Endothelial cell of umbilical vein (primary cell): ENCODE measurements at regions not wholly inside any gene's neighbourhood (a gene's known extent, or its start where the extent isn't known, plus 50 kb on each side); places are given as distances from the start of the nearest gene placed in this dataset.

Source experiments
- BruUV-seq: library from RNA; stranded (reverse); fragments of 400-500 nt; replicated peaks from 2 replicates; lab custom pipeline; 2021; lab: Mats Ljungman, UMichigan
- CTCF ChIA-PET: fragments of 300-600, 350-600 bp; sonication (Branson Sonifier 250); formaldehyde crosslinking; loops from one replicate; lab custom pipeline; 2021; ENCODE audit warnings: antibody characterized with exemption, inconsistent platforms; lab: Charles Lee
- POLR2A ChIA-PET: fragments of 300-600, 350-600 bp; sonication (Branson Sonifier 250); formaldehyde crosslinking; loops from one replicate; lab custom pipeline; 2021; ENCODE audit warnings: antibody characterized with exemption, inconsistent platforms; lab: Charles Lee
- DNase-seq: peaks from one replicate; pipeline ENCODE4 v3.0.0-alpha.2; 2011; ENCODE audit warnings: low read depth, low spot score
- FAIRE-seq: peaks from 2 replicates; lab custom pipeline; 2011; peaks lifted over from hg19 to GRCh38; lab: Jason Lieb, UNC
- H2AFZ ChIP-seq: 2 replicates; pipeline ENCODE4 v1.6.0; 2012; ENCODE audit warnings: low read depth, low read length, control low read depth, inconsistent platforms
- H3K27ac ChIP-seq: 2 replicates; pipeline ENCODE4 v1.5.1; 2011; ENCODE audit warnings: low read depth, mild to moderate bottlenecking, control low read depth, low read length, moderate library complexity; ENCODE audit not compliant: insufficient read depth
- H3K27me3 ChIP-seq, 2 experiments: 2 replicates each; pipeline versions ENCODE4 v1.6.0 to v1.6.1; 2011; ENCODE audit warnings: low read length in 2 of 2, mixed read lengths in 1 of 2; ENCODE audit not compliant: control insufficient read depth in 2 of 2, insufficient read depth in 2 of 2
- H3K36me3 ChIP-seq, 2 experiments: 2 replicates in 1 of 2; 3 replicates in 1 of 2; pipeline ENCODE4 v1.5.1; 2011; ENCODE audit warnings: low read length in 2 of 2, mild to moderate bottlenecking in 1 of 2, moderate library complexity in 1 of 2; ENCODE audit not compliant: control insufficient read depth in 2 of 2, insufficient read depth in 2 of 2; ENCODE audit errors: extremely low read depth in 1 of 2
- H3K4me1 ChIP-seq: 3 replicates; pipeline ENCODE4 v1.5.1; 2011; ENCODE audit warnings: mild to moderate bottlenecking, low read length; ENCODE audit not compliant: control insufficient read depth, insufficient read depth; ENCODE audit errors: extremely low read depth
- H3K4me2 ChIP-seq: 2 replicates; pipeline ENCODE4 v1.6.1; 2011; ENCODE audit warnings: low read length, control low read depth, mixed read lengths; ENCODE audit not compliant: insufficient read depth
- H3K4me3 ChIP-seq, 3 experiments: fragments of 200-600 bp in 1 of 3; sonication (generic), shearing (Covaris generic) in 1 of 3; replicated peaks in 1 of 3; 2 replicates each; pipeline ENCODE4 v1.5.1; 2011 to 2016; ENCODE audit warnings: control low read depth in 3 of 3, low read length in 3 of 3, mild to moderate bottlenecking in 2 of 3, inconsistent platforms in 1 of 3, low read depth in 1 of 3, moderate library complexity in 1 of 3; ENCODE audit not compliant: insufficient read depth in 1 of 3
- H3K79me2 ChIP-seq: 2 replicates; pipeline ENCODE4 v1.6.0; 2012; ENCODE audit warnings: low read length, inconsistent platforms; ENCODE audit not compliant: control insufficient read depth, insufficient read depth
- H3K9ac ChIP-seq: replicated peaks from 2 replicates; pipeline ENCODE3; 2011; ENCODE audit warnings: low read length, control low read depth; ENCODE audit not compliant: insufficient read depth; ENCODE audit errors: extremely low read depth
- H3K9me1 ChIP-seq: replicated peaks from 3 replicates; pipeline ENCODE4 v1.6.0; 2011; ENCODE audit warnings: mild to moderate bottlenecking, low read length; ENCODE audit not compliant: control insufficient read depth, insufficient read depth; ENCODE audit errors: extremely low read depth
- H3K9me3 ChIP-seq: replicated peaks from 2 replicates; pipeline ENCODE4 v1.5.1; 2012; ENCODE audit warnings: low read length, inconsistent platforms; ENCODE audit not compliant: control insufficient read depth, insufficient read depth
- H4K20me1 ChIP-seq: replicated peaks from 2 replicates; pipeline ENCODE3; 2011; ENCODE audit warnings: mild to moderate bottlenecking, low read length; ENCODE audit not compliant: control insufficient read depth, insufficient read depth; ENCODE audit errors: extremely low read depth
- CTCF ChIP-seq, 2 donors: IDR thresholded peaks; 1 replicate in 1 of 2; 2 replicates in 1 of 2; pipeline ENCODE4 v1.5.1; 2011; ENCODE audit warnings: low read length in 2 of 2, mild to moderate bottlenecking in 2 of 2, moderate library complexity in 2 of 2, control low read depth in 1 of 2, inconsistent platforms in 1 of 2, low read depth in 1 of 2; ENCODE audit not compliant: insufficient read depth in 1 of 2; ENCODE audit errors: extremely low read depth in 1 of 2
- EZH2 ChIP-seq: IDR thresholded peaks from 2 replicates; pipeline ENCODE4 v1.6.1; 2012; ENCODE audit warnings: borderline replicate concordance, low read depth, mild to moderate bottlenecking, moderate library complexity, low read length, inconsistent platforms; ENCODE audit not compliant: severe bottlenecking
- FOS ChIP-seq: IDR thresholded peaks from 2 replicates; pipeline ENCODE4 v1.6.1; 2011; ENCODE audit warnings: mild to moderate bottlenecking, low read length, moderate library complexity, borderline replicate concordance; ENCODE audit not compliant: insufficient read depth
- GATA2 ChIP-seq: IDR thresholded peaks from 2 replicates; pipeline ENCODE4 v1.7.0; 2011; ENCODE audit warnings: low read depth, mild to moderate bottlenecking, moderate library complexity, mixed read lengths, low read length; ENCODE audit not compliant: insufficient read length, insufficient read depth
- JUN ChIP-seq: IDR thresholded peaks from 2 replicates; pipeline ENCODE4 v1.6.1; 2011; ENCODE audit warnings: borderline replicate concordance, low read depth; ENCODE audit not compliant: insufficient read length, insufficient read depth
- MAX ChIP-seq: IDR thresholded peaks from 2 replicates; pipeline ENCODE4 v1.6.1; 2011; ENCODE audit not compliant: insufficient read depth, insufficient read length
- MYC ChIP-seq: IDR thresholded peaks from one replicate; pipeline ENCODE4 v1.6.1; 2011; ENCODE audit warnings: mild to moderate bottlenecking, low read depth, low read length
- POLR2A ChIP-seq: IDR thresholded peaks from 2 replicates; pipeline ENCODE4 v1.6.1; 2012; ENCODE audit warnings: low read depth, mild to moderate bottlenecking, control low read depth, low read length
- POLR2AphosphoS5 ChIP-seq: IDR thresholded peaks from 2 replicates; pipeline ENCODE4 v1.6.1; 2012; ENCODE audit warnings: low read depth, mild to moderate bottlenecking, control low read depth, low read length, moderate library complexity; ENCODE audit not compliant: insufficient read depth
- dilution Hi-C: fragments of 300-500 bp; cut with MboI; formaldehyde crosslinking; loops from one replicate; pipeline ENCODE4 v1.15.0; 2019; ENCODE audit warnings: low sequenced_read_pairs; ENCODE audit not compliant: extremely low pct_ligation_motif_present
- intact Hi-C: fragments of 100-400 bp; cut with micrococcal nuclease; formaldehyde crosslinking; loops from one replicate; pipeline ENCODE4 v1.10.0; 2022

GRCh38 chr13:61247149-61247936, 168.3 kb downstream of the PCDH20 start:
- FAIRE-seq = no peak
- H3K36me3 ChIP-seq = no peaks in the 10 kb centered on the region
- ChIA-PET CTCF (no interaction called here), POLR2A (no interaction called here)
- no peaks in the 10 kb centered on the region for H3K4me1 ChIP-seq
- H3K9ac ChIP-seq = no peak overlapping the region
- no peaks in the 10 kb centered on the region for H3K9me1 ChIP-seq
- intact Hi-C loops = no loop called here
- no peak overlapping the region for H3K4me2 ChIP-seq
- TF ChIP-seq GATA2 = no peak
- no peak for TF ChIP-seq POLR2AphosphoS5
- TF ChIP-seq JUN = no peak
- no peak for TF ChIP-seq EZH2
- no peak overlapping the region for H3K27ac ChIP-seq
- dilution Hi-C loops = no loop called here
- H4K20me1 ChIP-seq = no peaks in the 10 kb centered on the region
- H3K4me3 ChIP-seq = no peak overlapping the region
- H3K27me3 ChIP-seq = no peaks in the 10 kb centered on the region
- no peaks in the 10 kb centered on the region for H3K79me2 ChIP-seq
- BruUV-seq = no TSS peak
- H3K9me3 ChIP-seq = no peaks in the 10 kb centered on the region
- DNase-seq = no peak
- H2AFZ ChIP-seq = no peak overlapping the region

- no peak overlapping the region for H3K9ac ChIP-seq
These were observed 169.3 kb downstream of the PCDH20 start for GRCh38 chr13:61246351-61246750.

More at GRCh38 chr13:61246351-61246750, 169.3 kb downstream of the PCDH20 start:
- Histone ChIP-seq H3K4me3 (no peak overlapping the region), H3K9me1 (no peaks in the 10 kb centered on the region), H3K27me3 (no peaks in the 10 kb centered on the region), H4K20me1 (no peaks in the 10 kb centered on the region), H3K9me3 (no peaks in the 10 kb centered on the region), H3K4me1 (no peaks in the 10 kb centered on the region), H3K79me2 (no peaks in the 10 kb centered on the region), H2AFZ (no peak overlapping the region), H3K36me3 (no peaks in the 10 kb centered on the region), H3K27ac (no peak overlapping the region), H3K4me2 (no peak overlapping the region)
- ChIA-PET POLR2A (no interaction called here), CTCF (no interaction called here)
- intact Hi-C loops = no loop called here
- dilution Hi-C loops = no loop called here
- no TSS peak for BruUV-seq
- DNase-seq = no peak
- FAIRE-seq = no peak
- TF ChIP-seq POLR2AphosphoS5 = no peak
- TF ChIP-seq POLR2A = no peak
- no peak for TF ChIP-seq CTCF (IDR thresholded peaks at IDR 0.05; ENCODE audit: extremely low read depth in 1 of 2, insufficient read depth in 1 of 2, low read depth in 1 of 2, low read length in 2 of 2)
- no peak for TF ChIP-seq EZH2
- TF ChIP-seq MAX = no peak
- TF ChIP-seq GATA2 = no peak
- no peak for TF ChIP-seq JUN
- TF ChIP-seq MYC = no peak
- TF ChIP-seq FOS = no peak
